ENCODE measurements at regions not wholly inside any gene's neighbourhood (a gene's known extent, or its start where the extent isn't known, plus 50 kb on each side); places are given as distances from the start of the nearest gene placed in this dataset.

GRCh38 chr7:144937199-144937598, 101.3 kb upstream of the TPK1 start:
- DNase-seq (ENCODE audit: insufficient read length, low spot score) (no peak), FAIRE-seq (no peak)
- no peak for TF ChIP-seq POLR2A (IDR thresholded peaks at IDR 0.05; ENCODE audit: low read depth, low read length)

- no peak for FAIRE-seq
- TF ChIP-seq POLR2A (IDR thresholded peaks at IDR 0.05; ENCODE audit: low read depth, low read length), result no peak
- no peak for DNase-seq (ENCODE audit: insufficient read length, low spot score)
These were observed 100.5 kb upstream of the TPK1 start for GRCh38 chr7:144936314-144936713.

- FAIRE-seq, result no peak
- no peak for DNase-seq (ENCODE audit: insufficient read length, low spot score)
- TF ChIP-seq POLR2A (IDR thresholded peaks at IDR 0.05; ENCODE audit: low read depth, low read length), result no peak
These were observed 74.6 kb upstream of the TPK1 start for GRCh38 chr7:144910411-144910810.

DNA sequence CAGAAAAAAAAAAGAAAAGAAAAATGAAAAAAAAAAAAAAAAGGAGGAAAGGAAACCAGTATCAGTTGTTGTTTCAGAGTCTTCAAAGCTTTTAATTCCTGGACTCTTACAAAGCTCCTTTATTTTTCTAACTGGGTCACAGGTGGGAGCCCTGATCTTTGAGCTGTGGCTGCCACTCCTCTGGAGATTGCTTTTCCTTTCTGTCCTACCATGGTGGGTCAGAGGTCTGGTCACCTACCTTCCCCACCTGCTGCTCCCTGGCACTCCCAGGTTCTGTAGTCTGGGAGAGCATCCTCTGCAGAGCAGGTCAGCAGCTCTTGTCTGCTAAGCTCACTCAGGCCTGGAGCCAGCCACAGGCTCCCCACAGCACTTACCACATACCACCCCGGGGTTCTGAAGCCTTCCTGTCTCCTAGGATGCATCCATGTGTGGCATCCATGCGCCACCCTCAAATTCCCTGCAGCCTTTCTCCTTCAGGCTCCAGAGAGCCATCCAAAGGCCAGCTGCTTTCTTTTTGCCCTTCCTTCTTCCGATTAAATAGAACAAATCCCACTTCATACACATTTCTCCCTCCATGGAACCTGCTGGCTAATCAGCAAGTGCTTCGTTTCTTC, 73.2 kb upstream of the TPK1 start:
- FAIRE-seq (no peak), DNase-seq (ENCODE audit: insufficient read length, low spot score) (no peak)
- no peak for TF ChIP-seq POLR2A (IDR thresholded peaks at IDR 0.05; ENCODE audit: low read depth, low read length)

DNA sequence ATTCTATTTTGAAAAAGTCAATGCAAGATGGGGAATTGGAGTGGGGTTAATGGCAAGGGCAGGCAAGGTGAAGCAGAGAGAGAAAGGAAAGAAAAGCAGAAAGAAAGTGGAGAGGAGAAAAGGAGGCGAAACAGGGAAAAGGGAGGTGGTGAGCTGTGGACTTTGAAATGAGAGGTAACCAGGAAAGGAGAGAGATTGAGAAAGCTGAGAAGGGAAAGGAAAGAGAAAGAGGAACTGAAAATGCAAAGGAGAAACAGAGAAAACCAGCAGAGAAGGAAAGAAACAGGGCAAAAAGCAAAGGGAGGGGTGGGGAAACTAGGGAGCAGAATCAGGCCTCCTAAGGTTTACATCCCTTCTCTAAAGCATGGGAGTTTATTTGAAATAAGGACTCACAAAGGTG, 72.5 kb upstream of the TPK1 start:
- FAIRE-seq (no peak), DNase-seq (ENCODE audit: insufficient read length, low spot score) (no peak)
- TF ChIP-seq POLR2A (IDR thresholded peaks at IDR 0.05; ENCODE audit: low read depth, low read length), result no peak

GRCh38 chr7:144907577-144907976, 71.7 kb upstream of the TPK1 start:
- DNase-seq (ENCODE audit: insufficient read length, low spot score), result no peak
- no peak for TF ChIP-seq POLR2A (IDR thresholded peaks at IDR 0.05; ENCODE audit: low read depth, low read length)
- FAIRE-seq, result no peak

- no peak for DNase-seq (ENCODE audit: insufficient read length, low spot score)
- no peak for FAIRE-seq
- no peak for TF ChIP-seq POLR2A (IDR thresholded peaks at IDR 0.05; ENCODE audit: low read depth, low read length)
These were observed 67.3 kb upstream of the TPK1 start for GRCh38 chr7:144903201-144903600.

DNA sequence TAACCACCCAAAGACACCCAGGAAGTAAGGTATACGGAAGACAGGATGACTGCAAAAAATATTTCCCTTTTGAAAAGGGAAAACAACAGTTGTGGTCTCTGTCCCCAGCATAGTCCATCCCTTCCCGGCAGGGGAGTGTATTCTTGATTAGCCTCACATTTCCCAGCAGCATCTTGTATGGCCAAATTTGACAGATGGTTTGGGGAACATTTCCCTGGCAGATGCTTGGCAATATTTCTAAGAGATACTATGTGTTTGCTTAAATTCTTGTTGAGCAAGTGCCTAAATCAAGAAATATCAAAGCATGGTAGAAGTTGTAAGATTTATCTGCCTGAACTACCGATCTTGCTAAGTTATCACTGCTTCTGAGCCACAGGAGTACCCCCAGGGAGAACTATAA, 56.9 kb upstream of the TPK1 start:
- FAIRE-seq (no peak), DNase-seq (ENCODE audit: insufficient read length, low spot score) (no peak)
- no peak for TF ChIP-seq POLR2A (IDR thresholded peaks at IDR 0.05; ENCODE audit: low read depth, low read length)

All from H54 (cell line).